GM23338 (cell line): ENCODE measurements at regions not wholly inside any gene's neighbourhood (a gene's known extent, or its start where the extent isn't known, plus 50 kb on each side); places are given as distances from the start of the nearest gene placed in this dataset.

ENCODE experiments used
- CREB1 ChIP-seq: fragments of 250-450 bp; sonication (Bioruptor Pico); IDR thresholded peaks from 2 replicates; pipeline ENCODE4 v1.5.0; 2020; ENCODE audit warnings: low read depth, mild to moderate bottlenecking, moderate library complexity
- CTCF ChIP-seq, 2 experiments: fragments of 200-600 bp in 1 of 2; sonication (generic) in 1 of 2; conservative IDR thresholded peaks; 2 replicates each; pipeline versions ENCODE4 v1.5.1 to v1.6.1; 2016 to 2017; ENCODE audit warnings: antibody characterized with exemption in 2 of 2, low read depth in 2 of 2, mild to moderate bottlenecking in 2 of 2, moderate library complexity in 1 of 2
- ETS1 ChIP-seq: IDR thresholded peaks from 2 replicates; pipeline ENCODE4 v1.6.1; 2016; ENCODE audit warnings: antibody characterized with exemption
- EZH2 ChIP-seq: fragments of 200-600 bp; sonication (generic); IDR thresholded peaks from one replicate; pipeline ENCODE4 v1.8.0; 2017; ENCODE audit warnings: antibody characterized with exemption, mild to moderate bottlenecking, low read depth; ENCODE audit not compliant: unreplicated experiment
- EZH2phosphoT487 ChIP-seq: fragments of 200-600 bp; sonication (generic); IDR thresholded peaks from one replicate; pipeline ENCODE4 v1.8.1; 2018; ENCODE audit warnings: antibody characterized with exemption; ENCODE audit not compliant: unreplicated experiment
- JUNB ChIP-seq: IDR thresholded peaks from one replicate; pipeline ENCODE4 v1.6.1; 2016; ENCODE audit warnings: antibody characterized with exemption; ENCODE audit not compliant: unreplicated experiment
- NANOG ChIP-seq: IDR thresholded peaks from 2 replicates; pipeline ENCODE4 v1.6.1; 2016; ENCODE audit warnings: antibody characterized with exemption, borderline replicate concordance
- POLR2AphosphoS5 ChIP-seq: IDR thresholded peaks from 2 replicates; pipeline ENCODE4 v1.6.1; 2016; ENCODE audit warnings: antibody characterized with exemption, low read depth
- REST ChIP-seq: IDR thresholded peaks from one replicate; pipeline ENCODE4 v1.6.1; 2018; ENCODE audit warnings: antibody characterized with exemption; ENCODE audit not compliant: unreplicated experiment
- STAT1 ChIP-seq: IDR thresholded peaks from one replicate; pipeline ENCODE4 v1.6.1; 2016; ENCODE audit warnings: antibody characterized with exemption; ENCODE audit not compliant: unreplicated experiment
- ZNF114 ChIP-seq: fragments of 250-450 bp; sonication (Bioruptor Pico); IDR thresholded peaks from 2 replicates; pipeline ENCODE4 v1.5.0; 2020; ENCODE audit warnings: mild to moderate bottlenecking, moderate library complexity
- ZNF462 ChIP-seq: fragments of 250-450 bp; sonication (Bioruptor Pico); IDR thresholded peaks from 2 replicates; pipeline ENCODE4 v1.5.0; 2020; ENCODE audit warnings: mild to moderate bottlenecking, moderate library complexity

- TF ChIP-seq EZH2phosphoT487 (no peak), CTCF (conservative IDR thresholded peaks at IDR 0.05; ENCODE audit: low read depth in 2 of 2) (no peak), POLR2AphosphoS5 (no peak), NANOG (no peak), STAT1 (no peak), ZNF462 (CRISPR knock-in tag) (no peak), EZH2 (no peak), REST (no peak), ETS1 (no peak), JUNB (no peak), CREB1 (CRISPR knock-in tag) (no peak), ZNF114 (no peak)
These were observed 64.2 kb upstream of the SH3GLB1 start for GRCh38 chr1:86640161-86640670.
